Spleen (tissue), 7 donors: ENCODE measurements at regions not wholly inside any gene's neighbourhood (a gene's known extent, or its start where the extent isn't known, plus 50 kb on each side); places are given as distances from the start of the nearest gene placed in this dataset.

Experiments used
- POLR2A ChIP-seq, 3 donors: fragments of 450-650 bp; IDR thresholded peaks; one replicate each; pipeline ENCODE4 v1.5.1; 2017; ENCODE audit warnings: antibody characterized with exemption in 3 of 3, mild to moderate bottlenecking in 1 of 3
- POLR2AphosphoS5 ChIP-seq, 3 donors: sonication (generic); formaldehyde crosslinking; IDR thresholded peaks; one replicate each; pipeline ENCODE4 v1.5.1; 2017; ENCODE audit warnings: antibody characterized with exemption in 3 of 3
- TF ChIP-seq, protein P1 (sequence below), 11 experiments: fragments of 200-600 bp in 7 of 11; fragments of 450-650 bp in 4 of 11; sonication (generic) in 4 of 11; IDR thresholded peaks in 8 of 11; conservative IDR thresholded peaks in 3 of 11; 1 replicate in 7 of 11; 2 replicates in 4 of 11; pipeline versions ENCODE4 v1.4.0 to v1.8.0; 2016 to 2021; ENCODE audit warnings: antibody characterized with exemption in 11 of 11, inconsistent platforms in 4 of 11, mild to moderate bottlenecking in 1 of 11
- donor health status: DM: no; HTN: no; CAD: no; lungs with moderate emphysema.
- donor health status: DM: no; HTN: no; CAD: no.
- donor health status: DM: no; HTN: no; CAD: no.

DNA sequence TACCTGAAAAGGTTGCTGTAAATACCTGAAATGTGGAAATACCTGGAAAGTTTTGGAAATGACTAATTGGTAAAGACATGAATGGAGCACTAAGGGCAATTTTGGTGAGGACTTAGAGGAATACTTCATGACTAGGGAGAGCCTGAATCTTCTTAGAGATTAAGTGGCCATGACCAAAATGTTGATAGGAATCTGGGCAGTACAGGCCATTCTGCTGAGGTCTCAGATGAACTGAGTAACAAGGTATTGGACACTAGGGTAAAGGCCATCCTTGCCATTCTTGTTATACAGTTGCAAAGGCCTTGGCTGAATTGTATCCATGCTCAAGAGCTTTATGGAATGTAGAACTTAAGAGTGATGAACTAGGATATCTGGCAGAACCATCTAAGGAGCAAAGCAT, 742.9 kb upstream of the RAB6C start:
- TF ChIP-seq, protein P1, sequence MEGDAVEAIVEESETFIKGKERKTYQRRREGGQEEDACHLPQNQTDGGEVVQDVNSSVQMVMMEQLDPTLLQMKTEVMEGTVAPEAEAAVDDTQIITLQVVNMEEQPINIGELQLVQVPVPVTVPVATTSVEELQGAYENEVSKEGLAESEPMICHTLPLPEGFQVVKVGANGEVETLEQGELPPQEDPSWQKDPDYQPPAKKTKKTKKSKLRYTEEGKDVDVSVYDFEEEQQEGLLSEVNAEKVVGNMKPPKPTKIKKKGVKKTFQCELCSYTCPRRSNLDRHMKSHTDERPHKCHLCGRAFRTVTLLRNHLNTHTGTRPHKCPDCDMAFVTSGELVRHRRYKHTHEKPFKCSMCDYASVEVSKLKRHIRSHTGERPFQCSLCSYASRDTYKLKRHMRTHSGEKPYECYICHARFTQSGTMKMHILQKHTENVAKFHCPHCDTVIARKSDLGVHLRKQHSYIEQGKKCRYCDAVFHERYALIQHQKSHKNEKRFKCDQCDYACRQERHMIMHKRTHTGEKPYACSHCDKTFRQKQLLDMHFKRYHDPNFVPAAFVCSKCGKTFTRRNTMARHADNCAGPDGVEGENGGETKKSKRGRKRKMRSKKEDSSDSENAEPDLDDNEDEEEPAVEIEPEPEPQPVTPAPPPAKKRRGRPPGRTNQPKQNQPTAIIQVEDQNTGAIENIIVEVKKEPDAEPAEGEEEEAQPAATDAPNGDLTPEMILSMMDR (IDR thresholded peaks at IDR 0.05 in 8 of 11, conservative IDR thresholded peaks at IDR 0.05 in 3 of 11) = no peak
- TF ChIP-seq POLR2A (IDR thresholded peaks at IDR 0.05) (no peak), POLR2AphosphoS5 (IDR thresholded peaks at IDR 0.05) (no peak)
